MV-4-11 (cell line): ENCODE measurements at regions not wholly inside any gene's neighbourhood (a gene's known extent, or its start where the extent isn't known, plus 50 kb on each side); places are given as distances from the start of the nearest gene placed in this dataset.

Experiments used
- DNase-seq: peaks from one replicate; lab custom pipeline; 2025; lab: John Stamatoyannopoulos, UW

DNA sequence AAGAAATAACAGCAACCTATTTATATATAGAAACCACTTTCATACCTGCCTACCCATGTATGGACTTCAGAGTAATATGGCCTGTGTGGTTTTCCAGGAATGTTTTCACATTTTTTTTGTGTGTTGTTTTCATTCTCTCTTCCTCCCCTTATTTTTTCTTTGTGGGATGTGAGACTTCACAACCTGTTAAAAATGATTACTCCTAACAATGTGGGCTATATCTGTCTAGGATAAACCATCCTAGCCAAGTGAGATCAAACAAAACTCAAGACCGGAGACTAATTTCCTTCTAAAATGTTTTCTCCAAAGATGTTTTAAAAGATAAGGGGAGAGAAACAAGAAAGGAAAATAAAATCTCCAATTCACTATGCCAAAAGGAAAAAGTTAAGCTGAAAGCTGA is 106.1 kb upstream of the DIPK2B start:
- no peak for DNase-seq

DNA sequence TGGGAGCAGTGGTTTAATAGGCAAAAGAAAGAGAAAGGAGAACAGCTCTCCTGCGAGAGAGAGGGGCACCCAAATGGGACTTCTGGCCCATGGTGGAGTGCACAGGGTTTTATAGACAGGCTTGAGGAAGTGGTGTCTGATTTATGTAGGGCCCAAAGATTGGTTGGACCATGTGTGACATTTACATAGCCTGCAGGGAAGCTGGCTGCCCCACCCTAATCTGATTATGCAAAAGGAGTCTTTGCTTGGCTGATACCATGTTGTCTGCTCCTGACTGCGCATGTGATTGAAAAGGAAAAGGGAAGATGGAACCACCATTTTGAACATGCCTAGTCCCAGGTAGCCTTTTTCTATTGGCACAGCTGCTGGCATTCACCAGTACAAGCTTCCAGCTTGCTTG is 100.0 kb upstream of the DIPK2B start:
- no peak for DNase-seq

DNA sequence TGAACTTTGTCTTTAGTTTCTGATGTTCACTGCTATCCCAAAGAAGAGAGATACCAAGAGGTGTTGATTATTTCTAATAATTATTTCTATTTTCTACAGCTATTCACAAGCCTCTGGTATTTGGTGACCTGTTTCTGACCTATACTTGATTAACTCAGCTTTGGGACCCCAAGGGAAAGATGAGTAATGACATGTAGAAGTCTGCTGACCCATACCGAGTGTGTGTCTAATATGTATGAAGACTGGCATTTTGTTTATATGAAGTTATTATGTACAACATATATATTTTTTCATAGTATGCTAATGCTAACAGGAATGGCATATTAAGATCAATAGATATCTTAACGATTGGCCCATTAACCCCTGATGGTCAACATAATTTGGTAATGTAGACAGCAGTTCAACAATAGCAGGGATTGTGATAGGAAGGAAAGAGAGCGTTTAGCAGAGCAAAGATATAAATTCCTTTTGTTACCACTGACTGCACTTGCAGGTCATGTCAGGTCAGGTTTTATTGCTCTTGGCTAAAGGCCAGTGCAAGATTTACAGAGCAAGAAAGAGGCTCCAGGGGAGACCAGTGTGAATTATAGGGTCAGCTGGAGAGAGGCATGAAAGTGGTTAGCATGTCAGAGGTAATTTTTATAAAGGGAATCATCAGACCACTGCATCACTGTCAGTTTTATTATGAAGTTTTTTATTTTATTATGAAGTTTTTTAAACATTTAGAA is 94.7 kb upstream of the DIPK2B start:
- no peak for DNase-seq

DNA sequence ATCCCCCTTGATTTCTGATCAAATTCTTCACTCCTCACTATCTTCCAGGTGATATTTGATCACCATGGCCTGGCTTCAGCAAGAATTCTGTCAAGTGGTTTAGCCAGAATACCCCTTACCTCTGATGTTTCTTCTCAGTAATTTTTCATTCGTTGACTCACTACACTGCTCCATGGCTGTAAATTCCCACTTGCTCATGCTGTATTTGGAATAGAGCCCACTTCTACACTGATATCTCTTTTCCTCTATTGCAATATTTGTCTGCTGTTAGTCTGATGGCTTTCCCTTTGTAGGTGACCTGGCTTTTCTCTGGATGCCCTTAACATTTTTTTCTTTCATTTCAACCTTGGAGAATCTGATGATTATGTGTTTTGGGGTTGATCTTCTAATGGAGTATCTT is 73.9 kb upstream of the DIPK2B start:
- DNase-seq = no peak

DNA sequence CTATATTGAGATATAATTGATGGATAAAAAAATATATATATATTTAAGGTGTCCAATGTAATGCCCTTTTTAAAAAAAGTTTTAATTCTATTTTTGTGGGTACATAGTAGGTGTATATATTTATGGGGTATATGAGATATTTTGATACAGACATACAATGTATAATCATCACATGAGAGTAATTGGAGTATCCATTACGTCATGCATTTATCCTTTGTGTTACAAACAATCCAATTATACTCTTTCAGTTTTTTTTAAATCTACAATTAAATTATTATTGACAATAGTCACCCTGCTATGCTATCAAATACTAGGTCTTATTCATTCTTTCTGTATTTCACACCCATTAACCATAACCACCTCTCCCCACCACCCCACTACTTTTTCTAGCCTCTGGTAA is 66.3 kb upstream of the DIPK2B start:
- DNase-seq = no peak

DNA sequence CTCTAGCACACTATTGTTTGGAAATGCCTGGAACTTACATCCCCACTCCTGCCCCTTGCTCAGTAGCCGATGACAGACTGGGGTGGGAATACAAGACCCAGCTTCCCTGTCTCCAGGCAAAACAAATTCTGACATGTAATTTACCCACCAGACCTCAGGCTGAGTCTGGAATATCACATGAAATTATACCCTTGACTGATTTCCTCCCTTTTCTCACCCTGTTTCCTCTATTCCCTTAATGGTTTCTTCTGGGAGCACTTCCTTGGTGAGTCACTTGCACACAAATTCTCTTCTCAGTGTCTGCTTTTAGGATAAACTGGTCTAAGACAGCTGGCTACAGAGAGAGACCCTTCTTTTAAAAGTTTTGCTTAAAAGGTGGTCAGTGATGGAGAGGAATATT is 65.8 kb upstream of the DIPK2B start:
- DNase-seq = no peak

DNA sequence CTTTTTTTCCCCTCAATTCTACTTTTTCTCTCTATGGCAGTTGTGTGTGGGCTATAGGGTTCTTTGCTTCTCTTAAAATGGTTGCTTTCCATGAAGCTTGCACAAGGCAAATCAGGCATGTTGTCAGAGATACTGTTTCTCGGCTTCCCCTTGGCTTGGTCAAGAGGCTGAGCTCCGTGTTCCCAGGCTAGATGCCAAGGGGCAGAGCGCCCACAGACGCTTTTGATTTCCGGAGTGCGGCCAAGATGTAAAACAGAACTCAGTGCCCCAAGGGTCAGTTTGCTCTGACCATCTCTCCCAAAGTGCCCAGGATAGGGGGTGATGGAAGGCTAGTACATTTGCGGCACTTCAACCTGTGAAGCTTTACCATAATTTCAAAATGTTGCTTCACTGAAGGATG is 64.2 kb upstream of the DIPK2B start:
- no peak for DNase-seq

DNA sequence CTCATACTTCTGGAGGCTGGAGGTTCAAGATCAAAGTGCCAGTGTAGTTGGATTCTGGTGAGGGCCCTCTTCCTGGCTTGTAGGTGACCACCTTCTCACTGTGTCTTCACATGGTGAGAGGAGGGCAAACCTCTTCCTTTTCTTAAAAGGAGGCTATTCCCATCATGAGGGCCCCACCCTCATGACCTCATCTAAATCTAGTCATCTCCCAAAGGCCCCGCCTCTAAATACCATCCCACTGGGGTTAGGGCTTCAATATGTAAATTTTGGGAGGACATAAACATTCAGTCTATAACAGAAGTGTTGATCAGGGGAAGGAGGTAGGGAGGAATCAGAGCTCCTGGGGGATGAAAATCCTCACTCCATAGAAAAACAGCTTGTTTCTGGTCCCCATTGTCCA is 60.8 kb upstream of the DIPK2B start:
- DNase-seq = no peak

DNA sequence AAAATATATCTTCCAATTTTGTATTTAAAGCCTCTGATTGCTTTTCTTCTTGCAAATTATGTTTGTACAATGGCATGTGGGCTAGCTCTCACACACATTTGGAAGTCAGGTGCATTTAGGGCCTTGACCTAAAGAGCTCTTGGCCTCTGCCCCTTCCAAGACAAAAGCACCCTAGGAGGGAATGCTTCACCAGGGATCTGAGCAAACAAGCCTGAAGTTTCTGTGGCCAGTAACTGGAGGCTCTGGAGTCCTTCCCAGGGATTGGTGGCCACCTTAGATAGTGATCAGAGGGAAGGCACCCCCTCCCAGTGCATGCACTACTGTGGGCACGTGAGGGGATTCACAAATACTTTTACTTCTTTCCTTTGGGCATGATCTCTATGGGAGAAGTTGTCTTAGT is 60.3 kb upstream of the DIPK2B start:
- no peak for DNase-seq

DNA sequence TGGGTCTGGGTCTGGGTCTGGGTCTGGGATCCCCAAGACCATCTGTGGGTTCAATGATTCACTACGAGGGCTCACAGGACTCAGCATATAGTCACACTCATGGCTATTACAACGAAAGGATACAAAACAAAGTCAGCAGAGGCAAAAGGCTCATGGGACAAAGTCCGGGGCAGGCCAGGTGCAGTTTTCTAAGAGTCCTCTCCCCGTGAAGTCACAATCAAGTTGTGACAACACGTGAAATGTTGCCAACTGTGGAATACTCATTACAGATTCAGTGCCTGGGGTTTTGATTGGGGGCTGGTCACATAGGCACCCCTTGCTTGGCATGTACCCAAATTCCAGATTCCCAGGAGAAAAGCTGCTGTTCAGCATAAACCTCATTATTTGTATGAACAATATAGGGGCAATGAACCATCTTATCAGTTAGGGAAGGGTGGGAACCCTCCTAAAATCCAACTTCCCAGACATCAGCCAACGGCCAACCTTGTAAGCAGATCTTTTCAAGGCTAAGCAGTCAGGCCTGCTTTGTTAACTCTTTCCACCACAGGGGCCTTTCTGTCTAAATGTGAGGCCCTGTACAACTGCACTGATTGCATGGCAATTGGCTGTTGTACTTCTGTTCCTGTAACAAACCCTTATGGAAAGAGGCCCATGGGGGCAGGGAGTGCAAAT is 58.2 kb upstream of the DIPK2B start:
- no peak for DNase-seq
